Body of pancreas (tissue), 4 donors: ENCODE measurements at regions not wholly inside any gene's neighbourhood (a gene's known extent, or its start where the extent isn't known, plus 50 kb on each side); places are given as distances from the start of the nearest gene placed in this dataset.

Experiments used
- POLR2A ChIP-seq, 3 donors: fragments of 450-650 bp; IDR thresholded peaks; one replicate each; pipeline ENCODE4 v1.6.1; 2016; ENCODE audit warnings: antibody characterized with exemption in 3 of 3, mild to moderate bottlenecking in 2 of 3
- TF ChIP-seq, protein P1 (sequence below), 7 experiments: fragments of 450-650 bp in 4 of 7; fragments of 200-600 bp in 3 of 7; sonication (generic) in 3 of 7; IDR thresholded peaks; one replicate each; pipeline ENCODE4 v1.5.1; 2016 to 2019; ENCODE audit warnings: antibody characterized with exemption in 7 of 7

DNA sequence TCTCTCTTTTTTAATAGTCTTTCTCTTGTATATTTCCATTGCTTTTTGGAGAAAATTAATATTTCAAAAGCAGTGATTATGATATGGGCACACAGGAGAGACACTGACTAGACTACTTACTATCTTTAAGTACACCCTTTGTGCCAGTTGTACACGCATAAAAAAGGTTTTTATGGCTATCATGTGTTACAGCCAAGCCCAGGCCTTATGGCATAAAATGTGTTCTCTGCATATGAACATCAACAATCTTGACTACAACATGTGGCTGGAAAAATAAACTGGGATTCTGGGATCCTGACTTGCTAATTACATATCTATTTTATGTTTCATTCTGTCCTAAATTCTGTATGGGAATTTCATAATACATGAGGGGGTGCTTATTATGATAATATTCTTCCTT lies 1401.8 kb downstream of the SLITRK5 start:
- TF ChIP-seq, protein P1, sequence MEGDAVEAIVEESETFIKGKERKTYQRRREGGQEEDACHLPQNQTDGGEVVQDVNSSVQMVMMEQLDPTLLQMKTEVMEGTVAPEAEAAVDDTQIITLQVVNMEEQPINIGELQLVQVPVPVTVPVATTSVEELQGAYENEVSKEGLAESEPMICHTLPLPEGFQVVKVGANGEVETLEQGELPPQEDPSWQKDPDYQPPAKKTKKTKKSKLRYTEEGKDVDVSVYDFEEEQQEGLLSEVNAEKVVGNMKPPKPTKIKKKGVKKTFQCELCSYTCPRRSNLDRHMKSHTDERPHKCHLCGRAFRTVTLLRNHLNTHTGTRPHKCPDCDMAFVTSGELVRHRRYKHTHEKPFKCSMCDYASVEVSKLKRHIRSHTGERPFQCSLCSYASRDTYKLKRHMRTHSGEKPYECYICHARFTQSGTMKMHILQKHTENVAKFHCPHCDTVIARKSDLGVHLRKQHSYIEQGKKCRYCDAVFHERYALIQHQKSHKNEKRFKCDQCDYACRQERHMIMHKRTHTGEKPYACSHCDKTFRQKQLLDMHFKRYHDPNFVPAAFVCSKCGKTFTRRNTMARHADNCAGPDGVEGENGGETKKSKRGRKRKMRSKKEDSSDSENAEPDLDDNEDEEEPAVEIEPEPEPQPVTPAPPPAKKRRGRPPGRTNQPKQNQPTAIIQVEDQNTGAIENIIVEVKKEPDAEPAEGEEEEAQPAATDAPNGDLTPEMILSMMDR (IDR thresholded peaks at IDR 0.05), result no peak
- TF ChIP-seq POLR2A (IDR thresholded peaks at IDR 0.05), result no peak
